ENCODE measurements at regions not wholly inside any gene's neighbourhood (a gene's known extent, or its start where the extent isn't known, plus 50 kb on each side); places are given as distances from the start of the nearest gene placed in this dataset.

DNA sequence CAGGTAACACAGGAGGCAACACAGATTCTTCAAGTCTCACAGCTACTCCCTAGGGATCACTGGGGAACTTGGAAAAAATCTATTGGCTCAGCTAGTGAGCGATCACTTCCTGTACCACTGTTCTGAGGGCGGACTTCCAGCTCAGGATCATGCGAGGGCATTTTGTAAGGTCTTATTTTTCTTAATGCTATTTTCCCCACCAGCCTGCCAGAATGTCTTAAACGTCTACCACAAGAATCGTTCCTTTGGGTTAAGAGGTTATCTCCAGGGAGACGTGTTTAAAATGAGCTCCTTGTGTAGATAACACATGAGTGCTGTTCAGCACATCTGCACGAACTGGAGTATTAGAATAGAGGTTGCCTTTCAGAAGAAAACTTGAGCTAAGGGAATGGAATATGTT is 162.6 kb downstream of the ETNK1 start:
- Histone ChIP-seq H3K79me2 (ENCODE audit: control insufficient read depth, insufficient read depth, low read length) (no peaks in the 10 kb centered on the region), H4K20me1 (ENCODE audit: control insufficient read depth, insufficient read depth) (no peaks in the 10 kb centered on the region), H3K4me1 (ENCODE audit: control insufficient read depth, insufficient read depth, low read length) (no peaks in the 10 kb centered on the region), H3K4me2 (ENCODE audit: control insufficient read depth, insufficient read depth) (no peak overlapping the region), H3K9me3 (replicated peaks; ENCODE audit: control insufficient read depth, insufficient read depth, low read length) (no peaks in the 10 kb centered on the region), H3K36me3 (ENCODE audit: control insufficient read depth in 2 of 2, insufficient read depth in 2 of 2, low read length in 1 of 2) (no peaks in the 10 kb centered on the region), H3K9ac (ENCODE audit: control insufficient read depth, insufficient read depth, low read length) (no peak overlapping the region), H3K4me3 (no peak overlapping the region), H3K27me3 (replicated peaks in 1 of 2; ENCODE audit: control insufficient read depth in 2 of 2, insufficient read depth in 2 of 2, low read length in 1 of 2) (no peaks in the 10 kb centered on the region), H3K27ac (ENCODE audit: control insufficient read depth, insufficient read depth) (no peak overlapping the region), H2AFZ (ENCODE audit: control insufficient read depth, low read depth, low read length) (no peak overlapping the region)
- intact Hi-C loops (cut with micrococcal nuclease; ENCODE audit: unreplicated experiment) (no loop called here), in situ Hi-C loops (cut with MboI) (no loop called here)
- RAD21 ChIA-PET (ENCODE audit: unreplicated experiment), result interaction anchor here (0.6 kb wide), 1 partner anchor 58 kb away, joined by 3 read pairs; no protein-coding TSS in a partner anchor
- BruUV-seq (replicated peaks), result no TSS peak
- no peak for TF ChIP-seq CREM (IDR thresholded peaks at IDR 0.05; ENCODE audit: low read depth)
- TF ChIP-seq HDGF (IDR thresholded peaks at IDR 0.05), result no peak
- no peak for TF ChIP-seq TCF7 (IDR thresholded peaks at IDR 0.05; ENCODE audit: borderline replicate concordance)
- TF ChIP-seq, protein P1, sequence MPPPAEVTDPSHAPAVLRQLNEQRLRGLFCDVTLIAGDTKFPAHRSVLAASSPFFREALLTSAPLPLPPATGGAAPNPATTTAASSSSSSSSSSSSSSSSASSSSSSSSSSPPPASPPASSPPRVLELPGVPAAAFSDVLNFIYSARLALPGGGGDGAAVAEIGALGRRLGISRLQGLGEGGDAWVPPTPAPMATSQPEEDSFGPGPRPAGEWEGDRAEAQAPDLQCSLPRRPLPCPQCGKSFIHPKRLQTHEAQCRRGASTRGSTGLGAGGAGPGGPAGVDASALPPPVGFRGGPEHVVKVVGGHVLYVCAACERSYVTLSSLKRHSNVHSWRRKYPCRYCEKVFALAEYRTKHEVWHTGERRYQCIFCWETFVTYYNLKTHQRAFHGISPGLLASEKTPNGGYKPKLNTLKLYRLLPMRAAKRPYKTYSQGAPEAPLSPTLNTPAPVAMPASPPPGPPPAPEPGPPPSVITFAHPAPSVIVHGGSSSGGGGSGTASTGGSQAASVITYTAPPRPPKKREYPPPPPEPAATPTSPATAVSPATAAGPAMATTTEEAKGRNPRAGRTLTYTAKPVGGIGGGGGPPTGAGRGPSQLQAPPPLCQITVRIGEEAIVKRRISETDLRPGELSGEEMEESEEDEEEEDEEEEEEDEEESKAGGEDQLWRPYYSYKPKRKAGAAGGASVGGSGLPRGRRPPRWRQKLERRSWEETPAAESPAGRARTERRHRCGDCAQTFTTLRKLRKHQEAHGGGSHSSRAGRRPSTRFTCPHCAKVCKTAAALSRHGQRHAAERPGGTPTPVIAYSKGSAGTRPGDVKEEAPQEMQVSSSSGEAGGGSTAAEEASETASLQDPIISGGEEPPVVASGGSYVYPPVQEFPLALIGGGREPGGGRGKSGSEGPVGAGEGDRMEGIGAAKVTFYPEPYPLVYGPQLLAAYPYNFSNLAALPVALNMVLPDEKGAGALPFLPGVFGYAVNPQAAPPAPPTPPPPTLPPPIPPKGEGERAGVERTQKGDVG (CRISPR knock-in tag; IDR thresholded peaks at IDR 0.05), result no peak
- TF ChIP-seq HDAC2 (IDR thresholded peaks at IDR 0.05), result no peak
- TF ChIP-seq DPF2 (IDR thresholded peaks at IDR 0.05), result no peak
- no peak for TF ChIP-seq EZH2 (IDR thresholded peaks at IDR 0.05; ENCODE audit: borderline replicate concordance, control insufficient read depth, low read depth, low read length)
- no peak for TF ChIP-seq LARP7 (IDR thresholded peaks at IDR 0.05)
- TF ChIP-seq PAX8 (IDR thresholded peaks at IDR 0.05), result no peak
- no peak for TF ChIP-seq SMAD5 (IDR thresholded peaks at IDR 0.05; ENCODE audit: low read depth)
- no peak for FAIRE-seq
- no peak for DNase-seq (ENCODE audit: low read depth, low spot score)
- SMC1A ChIA-PET (ENCODE audit: uncharacterized antibody, unreplicated experiment), result interaction anchor here (1.3 kb wide), 1 partner anchor 24 kb away, joined by 3 read pairs; no protein-coding TSS in a partner anchor
- CTCF ChIA-PET, result interaction anchor here (1.0 kb wide), 1 partner anchor 14 kb away, joined by 4 read pairs; no protein-coding TSS in a partner anchor
- no peak for ATAC-seq
- WGBS (ENCODE audit: insufficient coverage, insufficient replicate concordance, low lambda C conversion rate, missing lambda C conversion rate), result 33% methylated on average over 7 of the region's 7 CpGs
- POLR2A ChIA-PET, result interaction anchor here (0.8 kb wide), 1 partner anchor 115 kb away, joined by 4 read pairs; no protein-coding TSS in a partner anchor
